ENCODE measurements at regions not wholly inside any gene's neighbourhood (a gene's known extent, or its start where the extent isn't known, plus 50 kb on each side); places are given as distances from the start of the nearest gene placed in this dataset.

GRCh38 chr18:73739098-73739497 lies 408.5 kb downstream of the FBXO15 start:
- POLR2A ChIA-PET = no interaction called here
- H3K27ac ChIP-seq (ENCODE audit: low read depth, low read length) = no peak overlapping the region
- CTCF ChIA-PET = no interaction called here

GRCh38 chr18:73737990-73738389 lies 409.6 kb downstream of the FBXO15 start:
- Histone ChIP-seq H3K27ac (ENCODE audit: low read depth, low read length) (no peak overlapping the region), H3K4me3 (ENCODE audit: low read depth, low read length) (no peak overlapping the region), H3K9me3 (ENCODE audit: control insufficient read depth, insufficient read depth, low read length) (no peaks in the 10 kb centered on the region), H3K27me3 (ENCODE audit: control insufficient read depth, insufficient read depth, low read length) (no peaks in the 10 kb centered on the region)
- no peak for DNase-seq (ENCODE audit: low read depth, low spot score)
- CTCF ChIA-PET = no interaction called here
- TF ChIP-seq CTCF (IDR thresholded peaks at IDR 0.05; ENCODE audit: low read depth, low read length) = no peak
- POLR2A ChIA-PET = no interaction called here

More at GRCh38 chr18:73739098-73739497, 408.5 kb downstream of the FBXO15 start:
- TF ChIP-seq CTCF (IDR thresholded peaks at IDR 0.05; ENCODE audit: low read depth, low read length) = no peak
- Histone ChIP-seq H3K27me3 (ENCODE audit: control insufficient read depth, insufficient read depth, low read length) (no peaks in the 10 kb centered on the region), H3K9me3 (ENCODE audit: control insufficient read depth, insufficient read depth, low read length) (no peaks in the 10 kb centered on the region), H3K4me3 (ENCODE audit: low read depth, low read length) (no peak overlapping the region)
- no peak for DNase-seq (ENCODE audit: low read depth, low spot score)

GRCh38 chr18:73735836-73736235 lies 411.8 kb downstream of the FBXO15 start:
- ChIA-PET CTCF (interaction anchor here (0.6 kb wide), 1 partner anchor 10 kb away, joined by 3 read pairs; no protein-coding TSS in a partner anchor), POLR2A (no interaction called here)
- TF ChIP-seq CTCF (IDR thresholded peaks at IDR 0.05; ENCODE audit: low read depth, low read length) = no peak
- Histone ChIP-seq H3K27ac (ENCODE audit: low read depth, low read length) (no peak overlapping the region), H3K27me3 (ENCODE audit: control insufficient read depth, insufficient read depth, low read length) (no peaks in the 10 kb centered on the region), H3K9me3 (ENCODE audit: control insufficient read depth, insufficient read depth, low read length) (no peaks in the 10 kb centered on the region), H3K4me3 (ENCODE audit: low read depth, low read length) (no peak overlapping the region)
- no peak for DNase-seq (ENCODE audit: low read depth, low spot score)

GRCh38 chr18:73733806-73734314 lies 413.8 kb downstream of the FBXO15 start:
- Histone ChIP-seq H3K27me3 (ENCODE audit: control insufficient read depth, insufficient read depth, low read length) (no peaks in the 10 kb centered on the region), H3K27ac (ENCODE audit: low read depth, low read length) (no peak overlapping the region), H3K4me3 (ENCODE audit: low read depth, low read length) (no peak overlapping the region), H3K9me3 (ENCODE audit: control insufficient read depth, insufficient read depth, low read length) (no peaks in the 10 kb centered on the region)
- no peak for TF ChIP-seq CTCF (IDR thresholded peaks at IDR 0.05; ENCODE audit: low read depth, low read length)
- ChIA-PET CTCF (interaction anchor here (1.2 kb wide), 1 partner anchor 109 kb away, joined by 3 read pairs; no protein-coding TSS in a partner anchor), POLR2A (no interaction called here)
- no peak for DNase-seq (ENCODE audit: low read depth, low spot score)

GRCh38 chr18:73733376-73733775 lies 414.3 kb downstream of the FBXO15 start:
- DNase-seq (ENCODE audit: low read depth, low spot score) = no peak
- POLR2A ChIA-PET = no interaction called here
- Histone ChIP-seq H3K9me3 (ENCODE audit: control insufficient read depth, insufficient read depth, low read length) (no peaks in the 10 kb centered on the region), H3K27ac (ENCODE audit: low read depth, low read length) (no peak overlapping the region), H3K27me3 (ENCODE audit: control insufficient read depth, insufficient read depth, low read length) (no peaks in the 10 kb centered on the region), H3K4me3 (ENCODE audit: low read depth, low read length) (no peak overlapping the region)
- TF ChIP-seq CTCF (IDR thresholded peaks at IDR 0.05; ENCODE audit: low read depth, low read length) = no peak
- CTCF ChIA-PET = interaction anchor here (1.2 kb wide), 1 partner anchor 110 kb away, joined by 3 read pairs; no protein-coding TSS in a partner anchor
